HG03439 (cell line): ENCODE measurements at regions not wholly inside any gene's neighbourhood (a gene's known extent, or its start where the extent isn't known, plus 50 kb on each side); places are given as distances from the start of the nearest gene placed in this dataset.
"Not testable (repeated sequence)": the region's sequence is repeated elsewhere in the genome, so short reads cannot be mapped to it uniquely, and the experiment has no call there.

Experiments
- ATAC-seq: cut with Tn5 transposase; IDR thresholded peaks from one replicate; pipeline ENCODE4 v1.9.1; 2021; ENCODE audit warnings: mild to moderate bottlenecking, moderate library complexity; ENCODE audit not compliant: unreplicated experiment

DNA sequence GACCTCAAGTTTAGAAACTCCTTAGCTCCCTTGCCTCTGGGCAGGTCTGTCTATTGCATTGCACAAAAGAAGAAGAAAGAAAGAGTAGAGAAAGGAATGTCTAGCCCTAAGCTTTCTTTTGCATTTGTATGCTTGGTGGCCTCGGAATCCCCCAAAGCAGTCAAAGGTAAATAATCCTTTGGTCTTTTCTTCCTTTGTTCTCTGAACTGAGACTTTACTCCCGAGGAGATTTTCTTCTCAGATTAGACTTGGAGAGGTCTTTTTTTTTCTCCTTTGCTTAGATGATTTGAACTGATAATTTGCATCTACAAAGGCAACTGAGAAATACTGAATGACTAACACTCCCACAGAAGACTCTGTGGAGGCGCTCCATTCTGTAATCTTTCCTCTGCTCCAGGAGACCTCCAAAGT is 93.2 kb downstream of the AKR1D1 start:
- no peak for ATAC-seq

DNA sequence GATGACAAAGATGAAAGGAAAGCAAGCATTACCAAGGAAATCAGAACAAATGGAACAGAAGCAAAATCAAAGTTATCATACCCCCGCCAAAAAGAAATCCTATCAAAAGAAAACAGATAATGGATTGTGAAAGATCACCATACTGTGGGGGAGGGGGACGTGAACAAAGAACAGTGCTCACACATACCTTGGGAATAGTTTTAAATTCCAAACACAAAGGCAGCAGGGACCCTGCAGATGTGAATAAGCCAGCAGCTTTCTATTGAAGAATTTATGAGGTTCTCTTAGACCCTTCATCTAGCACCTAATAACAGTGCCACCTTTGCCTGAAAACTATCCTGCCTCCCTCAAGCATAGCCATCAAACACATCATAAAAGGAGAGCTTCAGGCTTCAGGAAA is 94.0 kb downstream of the AKR1D1 start:
- ATAC-seq, result no peak

DNA sequence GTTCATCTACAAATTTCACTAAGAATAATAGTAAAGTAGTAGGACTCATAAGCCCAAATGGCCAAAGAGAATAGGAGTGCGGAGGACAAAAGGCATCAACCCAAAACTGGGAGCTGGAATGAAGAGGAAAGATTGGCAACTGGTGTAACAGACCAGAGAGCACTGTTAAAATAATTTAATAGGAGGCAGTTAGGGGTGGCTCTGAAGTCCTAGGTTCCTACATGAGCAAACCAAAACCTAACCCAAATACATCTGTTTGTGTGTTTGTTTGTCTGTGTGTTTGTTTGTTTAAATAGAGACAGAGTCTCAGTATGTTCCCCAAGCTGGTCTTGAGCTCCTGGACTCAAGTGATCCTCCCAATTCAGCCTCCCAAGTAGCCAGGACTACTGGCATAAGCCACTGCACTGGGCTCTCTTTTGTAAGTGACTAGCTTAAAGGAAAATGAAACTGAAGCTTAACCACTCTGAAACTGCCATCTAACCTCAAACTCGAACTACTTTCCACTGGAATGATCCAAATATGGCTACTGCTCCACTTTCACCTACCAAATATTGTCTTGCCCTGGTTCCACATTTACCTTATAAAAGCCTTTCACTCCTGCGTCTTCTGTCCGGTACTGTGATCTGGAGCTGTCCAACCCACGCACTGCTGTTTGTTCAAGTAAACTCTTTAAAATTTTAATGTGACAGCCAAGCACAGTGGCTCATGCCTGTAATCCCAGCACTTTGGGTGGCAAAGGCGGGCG is 94.9 kb downstream of the AKR1D1 start:
- ATAC-seq, result peak; percentile 92

GRCh38 chr7:138173548-138173947 is 97.3 kb downstream of the AKR1D1 start:
- ATAC-seq, result no peak

- no peak for ATAC-seq
Observed at GRCh38 chr7:138176060-138176459, 99.8 kb downstream of the AKR1D1 start.

DNA sequence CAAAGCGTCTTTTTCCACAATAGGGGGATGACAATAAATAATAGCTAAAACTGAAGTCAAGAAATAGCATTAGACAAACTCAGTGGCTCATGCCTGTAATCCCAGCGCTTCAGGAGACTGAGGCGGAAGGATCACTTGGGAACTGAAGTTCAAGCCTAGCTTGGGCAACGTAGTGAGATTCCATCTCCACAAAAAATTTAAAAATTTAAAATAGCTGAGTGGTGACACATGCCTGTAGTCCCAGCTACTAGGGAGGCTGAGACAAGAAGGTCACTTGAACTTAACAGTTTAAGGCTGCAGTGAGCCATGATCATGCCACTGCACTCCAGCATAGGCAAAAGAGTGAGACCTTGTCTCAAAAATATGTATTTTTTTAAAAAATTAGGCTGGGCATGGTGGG is 107.9 kb downstream of the AKR1D1 start:
- ATAC-seq, result no peak

GRCh38 chr7:138185132-138185908 is 109.1 kb downstream of the AKR1D1 start:
- no peak for ATAC-seq

DNA sequence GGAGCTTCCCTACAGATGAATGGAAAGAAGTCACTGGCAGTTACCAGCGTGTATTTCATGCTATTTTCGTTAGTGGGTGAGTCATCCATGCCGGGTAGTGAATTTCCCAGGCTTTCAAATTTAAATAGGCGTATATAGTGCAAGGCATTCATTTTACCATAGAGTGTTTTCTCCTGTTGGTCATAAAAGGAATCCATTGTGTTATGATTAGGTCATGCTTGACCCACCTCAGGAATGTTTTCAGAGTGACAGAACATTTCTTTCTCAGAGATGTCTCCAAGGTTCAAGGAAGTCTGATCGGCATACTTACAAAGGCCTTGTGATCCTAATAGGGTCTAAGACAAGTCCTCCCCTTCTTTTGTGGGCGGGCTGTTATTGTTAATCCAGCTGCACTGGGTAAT is 110.7 kb downstream of the AKR1D1 start:
- no peak for ATAC-seq

DNA sequence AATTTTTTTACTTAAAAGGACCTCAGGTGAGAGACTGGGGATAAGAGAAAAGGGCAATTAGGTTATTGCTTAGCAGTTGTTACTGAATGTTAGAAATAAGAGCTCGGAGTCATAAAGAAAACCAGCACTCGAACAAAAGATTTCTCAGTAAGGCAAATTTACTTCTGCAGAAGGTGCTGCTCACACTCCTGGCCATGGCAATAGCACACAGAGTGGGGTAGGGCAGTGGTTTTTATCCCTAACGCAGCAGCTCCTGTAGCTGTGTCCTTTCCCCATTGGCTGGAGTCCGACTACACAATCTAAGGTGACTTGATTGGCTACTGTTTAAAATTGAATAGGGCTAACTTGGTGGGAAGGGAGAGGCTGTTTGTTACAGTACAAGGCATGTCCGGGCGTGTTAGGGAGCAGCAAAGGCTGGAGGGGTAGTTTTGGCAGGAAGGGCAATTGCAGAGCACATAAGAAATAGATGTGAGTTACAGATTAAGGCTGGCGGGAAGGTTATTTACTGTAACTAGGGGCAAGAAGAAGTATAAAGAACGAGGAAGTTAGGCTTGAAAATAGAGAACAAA is 112.1 kb downstream of the AKR1D1 start:
- no peak for ATAC-seq

- ATAC-seq, result no peak
Observed at GRCh38 chr7:138194567-138194966, 118.3 kb downstream of the AKR1D1 start.

- no peak for ATAC-seq
Observed at GRCh38 chr7:138195151-138195571, 118.9 kb downstream of the AKR1D1 start.

DNA sequence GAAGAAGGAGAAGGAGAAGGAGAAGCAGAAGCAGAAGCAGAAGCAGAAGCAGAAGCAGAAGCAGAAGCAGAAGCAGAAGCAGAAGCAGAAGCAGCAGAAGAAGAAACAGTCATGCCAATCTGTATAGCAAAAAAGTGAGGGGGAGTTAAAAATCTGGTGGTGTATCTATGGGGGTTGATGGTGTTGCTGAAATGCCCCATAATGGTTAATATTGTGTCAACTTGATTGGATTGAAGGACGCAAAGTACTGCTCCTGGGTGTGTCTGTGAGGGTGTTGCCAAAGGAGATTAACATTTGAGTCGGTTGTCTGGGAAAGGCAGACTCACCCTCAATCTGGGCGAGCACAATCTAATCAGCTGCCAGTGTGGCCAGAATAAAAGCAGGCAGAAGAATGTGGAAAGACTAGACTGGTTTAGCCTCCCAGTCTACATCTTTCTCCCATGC is 120.3 kb downstream of the AKR1D1 start:
- ATAC-seq, result not testable (repeated sequence)

DNA sequence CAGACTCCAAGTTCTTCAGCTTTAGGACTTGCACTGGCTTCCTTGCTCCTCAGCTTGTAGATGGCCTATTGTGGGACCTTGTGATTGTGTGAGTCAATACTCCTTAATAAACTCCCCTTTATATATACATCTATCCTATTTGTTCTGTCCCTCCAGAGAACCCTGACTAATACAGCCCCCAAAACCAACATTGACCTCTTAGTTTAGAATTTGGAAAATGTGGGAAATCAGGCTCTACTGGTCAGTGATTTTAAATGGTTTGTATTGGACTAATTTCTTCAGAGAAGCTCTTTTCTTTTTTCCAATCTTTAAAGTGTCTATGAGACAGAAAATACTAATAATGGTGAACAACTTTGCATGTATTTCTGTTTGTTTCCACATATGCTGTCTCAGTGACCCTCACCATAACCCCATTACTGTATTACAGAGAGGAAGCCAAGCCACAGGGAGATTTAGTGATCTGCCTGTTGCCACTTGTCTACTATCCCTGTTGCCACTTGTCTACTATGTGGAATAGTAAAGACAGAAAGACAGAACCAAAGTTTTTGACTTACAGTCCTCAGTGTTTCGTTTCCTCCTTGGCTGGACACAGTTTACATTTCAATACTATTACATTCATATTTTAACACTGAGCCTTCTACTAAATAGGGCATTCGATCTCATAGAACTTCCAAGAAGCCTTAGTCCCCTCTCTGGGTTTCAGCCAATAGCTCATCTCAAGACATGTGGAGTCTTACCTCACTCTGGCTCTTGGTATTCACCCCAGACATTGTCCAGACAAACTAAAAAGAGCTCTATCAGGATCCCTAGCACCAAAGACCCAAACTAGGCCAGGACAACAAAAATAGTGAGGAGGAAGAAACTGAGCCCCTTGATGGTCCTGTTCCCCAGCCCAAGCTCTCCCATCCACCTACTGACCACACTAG is 121.0 kb downstream of the AKR1D1 start:
- no peak for ATAC-seq

- ATAC-seq, result no peak
Observed at GRCh38 chr7:138204285-138204981, 128.2 kb downstream of the AKR1D1 start.

DNA sequence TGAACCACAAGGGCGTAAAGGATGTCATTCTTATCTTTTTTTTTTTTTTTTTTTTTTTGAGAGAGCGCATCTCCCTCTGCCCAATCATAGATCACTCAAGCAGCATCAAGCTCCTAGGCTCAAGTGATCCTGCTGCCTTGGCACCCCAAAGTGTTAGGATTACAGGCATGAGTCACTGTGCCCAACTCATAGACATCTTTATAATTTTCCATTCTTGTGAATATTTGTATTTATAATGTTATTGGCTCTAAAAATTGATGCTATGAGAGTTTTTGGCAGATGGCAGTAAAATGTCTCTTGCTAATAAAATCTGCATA is 128.7 kb downstream of the AKR1D1 start:
- no peak for ATAC-seq

DNA sequence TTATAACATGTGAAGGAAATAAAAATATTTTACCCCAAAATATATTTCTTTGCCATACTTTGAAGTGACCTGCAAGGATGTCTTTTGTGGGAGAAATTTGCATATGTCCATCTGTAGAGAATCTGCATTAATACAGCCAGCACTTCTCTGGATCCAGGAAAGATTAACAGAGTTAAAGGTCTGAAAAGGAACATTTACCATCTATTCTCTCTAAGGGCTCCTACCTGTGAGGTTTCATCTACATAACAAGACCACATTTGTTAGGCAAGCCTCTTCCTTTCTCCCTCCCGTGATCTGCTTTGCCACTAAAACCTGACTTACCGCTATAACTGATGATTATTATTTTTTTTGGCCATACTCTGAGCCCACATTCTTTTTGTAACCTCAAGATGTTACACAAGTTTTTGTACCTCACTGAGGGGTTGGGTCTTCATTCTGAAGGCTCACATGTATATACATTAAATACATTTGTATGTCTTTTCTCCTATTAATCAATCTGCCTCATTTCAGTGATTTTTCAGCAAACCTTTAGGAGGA is 129.4 kb downstream of the AKR1D1 start:
- ATAC-seq, result no peak

DNA sequence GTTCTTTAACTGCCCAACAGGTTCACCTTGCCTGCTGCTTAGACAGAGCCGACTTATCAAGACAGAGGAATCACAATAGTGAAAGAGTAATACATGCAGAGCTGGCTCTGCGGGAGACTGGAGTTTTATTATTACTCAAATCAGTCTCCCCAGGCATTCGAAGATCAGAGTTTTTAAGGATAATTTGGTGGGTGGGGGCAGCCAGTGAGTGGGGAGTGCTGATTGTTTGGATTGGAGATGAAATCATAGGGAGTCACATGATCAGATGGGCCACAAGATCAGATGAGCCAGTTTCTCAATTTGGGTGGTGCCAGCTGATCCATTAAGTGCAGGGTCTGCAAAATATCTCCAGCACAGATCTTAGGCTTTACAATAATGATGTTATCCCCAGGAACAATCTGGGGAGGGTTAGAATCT is 131.3 kb downstream of the AKR1D1 start:
- no peak for ATAC-seq

DNA sequence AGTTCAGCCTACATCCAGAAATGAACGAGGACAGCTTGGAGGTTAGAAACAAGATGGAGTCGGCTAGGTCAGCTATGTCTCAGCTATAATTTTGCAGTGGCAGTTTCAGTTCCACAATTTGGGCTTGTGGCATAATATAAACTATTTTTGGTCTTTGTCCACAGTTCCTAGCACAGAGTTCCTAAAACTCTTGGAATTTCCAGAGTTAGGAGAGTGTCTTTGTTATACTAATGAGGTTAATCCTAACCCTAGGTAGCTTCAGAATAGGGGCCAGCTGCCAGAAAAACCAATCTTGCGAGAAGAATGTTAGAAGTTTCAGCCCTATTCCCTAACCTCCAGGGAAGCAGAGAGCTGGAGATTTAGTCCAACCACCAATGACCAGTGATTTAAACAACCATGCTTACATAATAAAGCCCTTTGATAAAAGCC is 131.9 kb downstream of the AKR1D1 start:
- ATAC-seq, result no peak

GRCh38 chr7:138208864-138209263 is 132.6 kb downstream of the AKR1D1 start:
- ATAC-seq, result no peak

- no peak for ATAC-seq
Observed at GRCh38 chr7:138212314-138212713, 136.1 kb downstream of the AKR1D1 start.
